SH-SY5Y (cell line): ENCODE measurements at regions not wholly inside any gene's neighbourhood (a gene's known extent, or its start where the extent isn't known, plus 50 kb on each side); places are given as distances from the start of the nearest gene placed in this dataset.

ENCODE experiments used
- GATA2 ChIP-seq: IDR thresholded peaks from 2 replicates; pipeline ENCODE4 v1.6.1; 2011; ENCODE audit warnings: mild to moderate bottlenecking, low read depth, low read length
- GATA3 ChIP-seq: IDR thresholded peaks from 2 replicates; pipeline ENCODE4 v1.6.1; 2011; ENCODE audit warnings: low read depth, mild to moderate bottlenecking, low read length, moderate library complexity

DNA sequence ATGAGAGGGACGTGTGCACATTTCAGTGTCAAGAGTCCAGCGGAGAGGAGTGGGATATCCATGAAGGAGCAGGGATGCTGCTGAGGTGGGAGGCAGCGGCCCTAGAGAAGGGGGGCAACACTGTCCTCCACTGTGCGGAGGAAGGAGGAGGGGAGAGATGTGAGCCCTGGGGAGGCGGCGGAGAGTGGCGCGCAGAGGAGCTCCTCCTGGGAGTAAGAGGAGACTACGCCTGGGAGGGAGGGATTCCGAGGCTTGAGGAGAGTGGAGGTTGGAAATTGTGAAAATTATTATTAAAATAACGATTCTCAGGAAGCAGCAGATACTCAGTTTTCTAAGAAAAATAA, 142.7 kb downstream of the CEP57L1 start:
- no peak for TF ChIP-seq GATA3
- TF ChIP-seq GATA2, result no peak
